ENCODE measurements at regions not wholly inside any gene's neighbourhood (a gene's known extent, or its start where the extent isn't known, plus 50 kb on each side); places are given as distances from the start of the nearest gene placed in this dataset.
A peak's percentile ranks its signal among the peaks of the same experiment; 100 is the strongest.

DNA sequence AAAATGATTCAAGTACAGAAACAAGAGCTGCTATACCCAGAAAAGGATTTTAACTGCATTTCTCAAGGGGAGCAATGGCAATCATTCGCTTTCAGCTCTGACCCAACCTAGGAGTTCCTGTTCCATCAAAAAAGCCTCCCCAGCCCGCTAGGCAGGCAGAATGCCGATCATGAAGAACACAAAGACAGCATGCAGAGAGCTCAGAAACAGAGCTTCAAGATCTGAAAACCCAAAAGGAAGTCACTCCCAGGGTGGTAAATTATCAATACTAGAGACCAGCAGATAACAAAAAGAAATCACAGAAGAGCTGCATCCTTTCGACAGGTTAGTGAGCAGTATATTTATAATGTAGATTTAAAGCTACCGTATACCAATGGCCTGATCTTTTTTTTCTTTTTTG is 84.8 kb upstream of the CRIM1 start:
- no TSS peak for BruUV-seq (replicated peaks)
- no peaks in the 10 kb centered on the region for H3K9me3 ChIP-seq (ENCODE audit: low read depth, low read length, poor library complexity, severe bottlenecking)
- peak; percentile 84 for DNase-seq (ENCODE audit: low spot score)
- intact Hi-C loops (cut with micrococcal nuclease; ENCODE audit: unreplicated experiment): loop anchor here (10.0 kb wide), 1 partner anchor 194 kb away; no protein-coding TSS in a partner anchor
- no peak for TF ChIP-seq EZH2 (IDR thresholded peaks at IDR 0.05; ENCODE audit: borderline replicate concordance, low read depth, low read length, poor library complexity, severe bottlenecking)
- TF ChIP-seq, protein P1, sequence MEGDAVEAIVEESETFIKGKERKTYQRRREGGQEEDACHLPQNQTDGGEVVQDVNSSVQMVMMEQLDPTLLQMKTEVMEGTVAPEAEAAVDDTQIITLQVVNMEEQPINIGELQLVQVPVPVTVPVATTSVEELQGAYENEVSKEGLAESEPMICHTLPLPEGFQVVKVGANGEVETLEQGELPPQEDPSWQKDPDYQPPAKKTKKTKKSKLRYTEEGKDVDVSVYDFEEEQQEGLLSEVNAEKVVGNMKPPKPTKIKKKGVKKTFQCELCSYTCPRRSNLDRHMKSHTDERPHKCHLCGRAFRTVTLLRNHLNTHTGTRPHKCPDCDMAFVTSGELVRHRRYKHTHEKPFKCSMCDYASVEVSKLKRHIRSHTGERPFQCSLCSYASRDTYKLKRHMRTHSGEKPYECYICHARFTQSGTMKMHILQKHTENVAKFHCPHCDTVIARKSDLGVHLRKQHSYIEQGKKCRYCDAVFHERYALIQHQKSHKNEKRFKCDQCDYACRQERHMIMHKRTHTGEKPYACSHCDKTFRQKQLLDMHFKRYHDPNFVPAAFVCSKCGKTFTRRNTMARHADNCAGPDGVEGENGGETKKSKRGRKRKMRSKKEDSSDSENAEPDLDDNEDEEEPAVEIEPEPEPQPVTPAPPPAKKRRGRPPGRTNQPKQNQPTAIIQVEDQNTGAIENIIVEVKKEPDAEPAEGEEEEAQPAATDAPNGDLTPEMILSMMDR (conservative IDR thresholded peaks at IDR 0.05; ENCODE audit: low read depth, low read length): no peak
- H3K4me1 ChIP-seq (ENCODE audit: insufficient read depth, low read length, poor library complexity, severe bottlenecking): peaks cover 13% of the 10 kb centered on the region
- no peak overlapping the region for H3K27ac ChIP-seq (ENCODE audit: low read depth, low read length, poor library complexity, severe bottlenecking)
- ChIA-PET CTCF (no interaction called here), POLR2A (ENCODE audit: low non-redundant PET) (interaction anchor here (0.5 kb wide), 1 partner anchor 85 kb away, joined by 15 read pairs; the partner anchor contains the start of gene CRIM1)
- H3K27me3 ChIP-seq (replicated peaks; ENCODE audit: insufficient read depth, low read depth, low read length, poor library complexity): no peaks in the 10 kb centered on the region
- H3K36me3 ChIP-seq (ENCODE audit: insufficient read depth, low read length, poor library complexity, severe bottlenecking): no peaks in the 10 kb centered on the region
- no peak overlapping the region for H3K4me3 ChIP-seq (ENCODE audit: low read depth, low read length, poor library complexity, severe bottlenecking)

DNA sequence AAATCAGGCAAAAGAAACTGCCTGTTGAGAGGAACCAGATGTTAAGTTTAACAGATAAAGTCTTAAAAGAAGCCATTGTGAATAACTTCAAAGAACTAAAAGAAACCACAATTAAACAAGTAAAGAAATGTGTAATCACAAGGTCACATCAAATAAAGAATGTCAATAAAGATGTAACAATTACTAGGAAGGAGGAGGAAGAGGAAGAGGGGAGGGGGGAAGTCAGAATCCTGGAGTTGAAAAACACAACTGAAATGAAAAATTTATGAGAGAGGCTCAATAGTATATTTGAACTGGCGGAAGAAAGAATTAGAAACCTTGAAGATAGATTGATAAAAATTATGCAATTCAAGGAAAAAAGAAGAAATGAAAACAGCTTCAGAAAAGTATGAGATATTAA is 88.4 kb upstream of the CRIM1 start:
- Histone ChIP-seq H3K9me3 (ENCODE audit: low read depth, low read length, poor library complexity, severe bottlenecking) (no peaks in the 10 kb centered on the region), H3K4me3 (ENCODE audit: low read depth, low read length, poor library complexity, severe bottlenecking) (no peak overlapping the region), H3K4me1 (ENCODE audit: insufficient read depth, low read length, poor library complexity, severe bottlenecking) (peaks cover 13% of the 10 kb centered on the region), H3K36me3 (ENCODE audit: insufficient read depth, low read length, poor library complexity, severe bottlenecking) (no peaks in the 10 kb centered on the region), H3K27me3 (replicated peaks; ENCODE audit: insufficient read depth, low read depth, low read length, poor library complexity) (no peaks in the 10 kb centered on the region), H3K27ac (ENCODE audit: low read depth, low read length, poor library complexity, severe bottlenecking) (no peak overlapping the region)
- BruUV-seq (replicated peaks): no TSS peak
- DNase-seq (ENCODE audit: low spot score): no peak
- intact Hi-C loops (cut with micrococcal nuclease; ENCODE audit: unreplicated experiment): no loop called here
- ChIA-PET CTCF (no interaction called here), POLR2A (ENCODE audit: low non-redundant PET) (no interaction called here)
- TF ChIP-seq, protein P1 (conservative IDR thresholded peaks at IDR 0.05; ENCODE audit: low read depth, low read length): no peak
- TF ChIP-seq EZH2 (IDR thresholded peaks at IDR 0.05; ENCODE audit: borderline replicate concordance, low read depth, low read length, poor library complexity, severe bottlenecking): no peak

DNA sequence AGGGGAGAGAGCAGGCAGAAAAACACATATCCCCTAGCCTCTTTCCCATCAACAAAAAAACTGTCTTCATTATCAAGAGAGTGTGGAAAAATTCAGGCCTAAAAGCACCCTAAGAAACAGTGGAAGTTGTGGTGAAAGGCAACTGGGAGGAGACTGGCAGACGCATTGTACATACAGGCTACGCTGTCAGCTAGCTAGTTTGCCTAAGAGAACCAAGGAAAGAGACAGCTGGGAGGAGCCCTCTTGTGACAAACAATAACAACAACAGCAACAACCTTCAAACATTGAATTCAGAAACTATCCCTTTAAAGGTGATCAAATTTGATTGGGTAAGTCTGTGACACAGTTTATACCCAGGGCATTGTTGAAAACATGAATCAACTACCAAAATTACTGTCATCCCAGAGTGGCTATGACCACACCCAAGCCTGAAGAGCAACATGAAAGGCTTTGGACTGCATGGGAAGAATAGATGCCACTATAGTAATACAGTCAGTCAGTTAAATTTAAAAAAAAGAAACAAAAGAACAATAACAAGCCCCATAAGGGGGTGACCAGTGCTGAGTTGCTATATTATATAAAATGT is 88.9 kb upstream of the CRIM1 start:
- ChIA-PET POLR2A (ENCODE audit: low non-redundant PET) (no interaction called here), CTCF (interaction anchor here (0.7 kb wide), 1 partner anchor 326 kb away, joined by 3 read pairs; no protein-coding TSS in a partner anchor)
- Histone ChIP-seq H3K27me3 (replicated peaks; ENCODE audit: insufficient read depth, low read depth, low read length, poor library complexity) (no peaks in the 10 kb centered on the region), H3K4me1 (ENCODE audit: insufficient read depth, low read length, poor library complexity, severe bottlenecking) (peaks cover 12% of the 10 kb centered on the region), H3K36me3 (ENCODE audit: insufficient read depth, low read length, poor library complexity, severe bottlenecking) (no peaks in the 10 kb centered on the region), H3K27ac (ENCODE audit: low read depth, low read length, poor library complexity, severe bottlenecking) (no peak overlapping the region), H3K9me3 (ENCODE audit: low read depth, low read length, poor library complexity, severe bottlenecking) (no peaks in the 10 kb centered on the region), H3K4me3 (ENCODE audit: low read depth, low read length, poor library complexity, severe bottlenecking) (no peak overlapping the region)
- TF ChIP-seq, protein P1 (conservative IDR thresholded peaks at IDR 0.05; ENCODE audit: low read depth, low read length): no peak
- no peak for TF ChIP-seq EZH2 (IDR thresholded peaks at IDR 0.05; ENCODE audit: borderline replicate concordance, low read depth, low read length, poor library complexity, severe bottlenecking)
- no TSS peak for BruUV-seq (replicated peaks)
- intact Hi-C loops (cut with micrococcal nuclease; ENCODE audit: unreplicated experiment): no loop called here
- DNase-seq (ENCODE audit: low spot score): no peak
